Spleen (tissue), 11 donors: ENCODE measurements at regions not wholly inside any gene's neighbourhood (a gene's known extent, or its start where the extent isn't known, plus 50 kb on each side); places are given as distances from the start of the nearest gene placed in this dataset.
A peak's percentile ranks its signal among the peaks of the same experiment; 100 is the strongest.

Experiments
- DNase-seq: peaks from one replicate; pipeline ENCODE4 v3.0.0-alpha.2; 2020
- H3K27ac ChIP-seq, 8 donors: fragments of 200-600 bp; sonication (generic) in 7 of 8; 1 replicate in 4 of 8; 2 replicates in 4 of 8; pipeline versions ENCODE4 v1.5.0 to v1.8.0; 2016 to 2021; ENCODE audit warnings: inconsistent platforms in 4 of 8, mild to moderate bottlenecking in 4 of 8, moderate library complexity in 1 of 8
- H3K27me3 ChIP-seq, 7 donors: fragments of 200-600 bp; sonication (generic) in 6 of 7; replicated peaks in 1 of 7; 1 replicate in 4 of 7; 2 replicates in 3 of 7; pipeline versions ENCODE4 v1.5.0 to v1.8.0; 2016 to 2021; ENCODE audit warnings: inconsistent platforms in 3 of 7, mild to moderate bottlenecking in 1 of 7
- H3K36me3 ChIP-seq, 6 donors: fragments of 200-600 bp; sonication (generic) in 5 of 6; 1 replicate in 4 of 6; 2 replicates in 2 of 6; pipeline versions ENCODE4 v1.5.0 to v1.8.0; 2016 to 2021; ENCODE audit warnings: inconsistent platforms in 2 of 6
- H3K4me1 ChIP-seq, 6 donors: fragments of 200-600 bp; sonication (generic) in 5 of 6; 1 replicate in 3 of 6; 2 replicates in 3 of 6; pipeline versions ENCODE4 v1.5.0 to v1.8.0; 2016 to 2021; ENCODE audit warnings: inconsistent platforms in 3 of 6
- H3K4me3 ChIP-seq, 8 donors: fragments of 200-600 bp; sonication (generic) in 7 of 8; 1 replicate in 4 of 8; 2 replicates in 4 of 8; pipeline versions ENCODE4 v1.5.0 to v1.8.0; 2016 to 2021; ENCODE audit warnings: inconsistent platforms in 4 of 8, mild to moderate bottlenecking in 4 of 8, moderate library complexity in 2 of 8
- H3K9me3 ChIP-seq, 8 donors: fragments of 200-600 bp; sonication (generic) in 7 of 8; 1 replicate in 4 of 8; 2 replicates in 4 of 8; pipeline versions ENCODE4 v1.5.0 to v1.8.0; 2016 to 2021; ENCODE audit warnings: inconsistent platforms in 4 of 8
- CTCF ChIP-seq, 11 experiments: fragments of 200-600 bp in 7 of 11; fragments of 450-650 bp in 4 of 11; sonication (generic) in 4 of 11; IDR thresholded peaks in 8 of 11; conservative IDR thresholded peaks in 3 of 11; 1 replicate in 7 of 11; 2 replicates in 4 of 11; pipeline versions ENCODE4 v1.4.0 to v1.8.0; 2016 to 2021; ENCODE audit warnings: antibody characterized with exemption in 11 of 11, inconsistent platforms in 4 of 11, mild to moderate bottlenecking in 1 of 11
- POLR2A ChIP-seq, 3 donors: fragments of 450-650 bp; IDR thresholded peaks; one replicate each; pipeline ENCODE4 v1.5.1; 2017; ENCODE audit warnings: antibody characterized with exemption in 3 of 3, mild to moderate bottlenecking in 1 of 3
- POLR2AphosphoS5 ChIP-seq, 3 donors: sonication (generic); formaldehyde crosslinking; IDR thresholded peaks; one replicate each; pipeline ENCODE4 v1.5.1; 2017; ENCODE audit warnings: antibody characterized with exemption in 3 of 3
- WGBS, 5 donors: extraction: QIAGEN DNeasy Blood & Tissue Kit in 3 of 5; methylation state at CpG; one replicate each; pipeline versions ENCODE4 v1.1.5 to v1.1.7; 2013 to 2018; 5-methylcytosine and 5-hydroxymethylcytosine counted together
- intact Hi-C: fragments of 100-400 bp; cut with DNase I; formaldehyde crosslinking; loops from one replicate; pipeline ENCODE4 v1.15.0; 2023; ENCODE audit warnings: low total_unique reads
- donor health status: healthy with polysubstance abuse.
- donor health status: DM: no; HTN: no; CAD: no; lungs with moderate emphysema.
- donor health status: DM: no; HTN: no; CAD: no.
- donor health status: Bipolar disorder and iron deficiency.
- donor health status: healthy.
- donor health status: DM: no; HTN: no; CAD: no.
- donor health status: DM: yes; HTN: yes; CAD: no.

- no peak for TF ChIP-seq POLR2AphosphoS5 (IDR thresholded peaks at IDR 0.05)
- no peak for TF ChIP-seq CTCF (IDR thresholded peaks at IDR 0.05 in 8 of 11, conservative IDR thresholded peaks at IDR 0.05 in 3 of 11)
- no peak for TF ChIP-seq POLR2A (IDR thresholded peaks at IDR 0.05)
- Histone ChIP-seq H3K27ac (no peak overlapping the region), H3K36me3 (no peaks in the 10 kb centered on the region), H3K4me3 (no peak overlapping the region), H3K4me1 (no peaks in the 10 kb centered on the region), H3K9me3 (peaks cover 0 to 8% (median 0%) of the 10 kb centered on the region in 8 donors), H3K27me3 (no peaks in the 10 kb centered on the region)
- no peak for DNase-seq
- 68 to 78% (median 74%) methylated on average over 2 of the region's 2 CpGs for WGBS, 5 donors
- intact Hi-C loops, result no loop called here
Observed at GRCh38 chr2:78355967-78356366, 669.5 kb upstream of the REG3G start.

GRCh38 chr2:78383576-78383975, 641.9 kb upstream of the REG3G start:
- WGBS, 5 donors, result 48 to 67% (median 62%) methylated on average over 2 of the region's 2 CpGs

GRCh38 chr2:78397198-78397597, 628.3 kb upstream of the REG3G start:
- no peaks in the 10 kb centered on the region for H3K36me3 ChIP-seq
- no peaks in the 10 kb centered on the region for H3K4me1 ChIP-seq
- H3K27ac ChIP-seq, result no peak overlapping the region
- no peak overlapping the region for H3K4me3 ChIP-seq
- H3K27me3 ChIP-seq, result no peaks in the 10 kb centered on the region
- DNase-seq, result no peak
- 86 to 95% (median 92%) methylated on average over 5 to 6 of the region's 6 CpGs for WGBS, 5 donors
- intact Hi-C loops, result no loop called here
- TF ChIP-seq POLR2AphosphoS5 (IDR thresholded peaks at IDR 0.05) (no peak), POLR2A (IDR thresholded peaks at IDR 0.05) (no peak), CTCF (IDR thresholded peaks at IDR 0.05 in 8 of 11, conservative IDR thresholded peaks at IDR 0.05 in 3 of 11) (no peak)
- H3K9me3 ChIP-seq, result peaks cover 0 to 57% (median 27%) of the 10 kb centered on the region in 8 donors

More at GRCh38 chr2:78383576-78383975, 641.9 kb upstream of the REG3G start:
- intact Hi-C loops, result no loop called here
- Histone ChIP-seq H3K4me3 (no peak overlapping the region), H3K27ac (no peak overlapping the region), H3K9me3 (peaks cover 0 to 11% (median 0%) of the 10 kb centered on the region in 8 donors), H3K4me1 (no peaks in the 10 kb centered on the region), H3K27me3 (no peaks in the 10 kb centered on the region), H3K36me3 (no peaks in the 10 kb centered on the region)
- TF ChIP-seq CTCF (IDR thresholded peaks at IDR 0.05 in 8 of 11, conservative IDR thresholded peaks at IDR 0.05 in 3 of 11) (no peak), POLR2A (IDR thresholded peaks at IDR 0.05) (no peak), POLR2AphosphoS5 (IDR thresholded peaks at IDR 0.05) (no peak)
- no peak for DNase-seq

- no peaks in the 10 kb centered on the region for H3K27me3 ChIP-seq
- peaks cover 0 to 5% (median 0%) of the 10 kb centered on the region in 8 donors for H3K9me3 ChIP-seq
- intact Hi-C loops, result no loop called here
- H3K4me3 ChIP-seq, result no peak overlapping the region
- H3K36me3 ChIP-seq, result no peaks in the 10 kb centered on the region
- TF ChIP-seq POLR2A (IDR thresholded peaks at IDR 0.05), result no peak
- TF ChIP-seq CTCF (IDR thresholded peaks at IDR 0.05 in 8 of 11, conservative IDR thresholded peaks at IDR 0.05 in 3 of 11), result no peak
- TF ChIP-seq POLR2AphosphoS5 (IDR thresholded peaks at IDR 0.05), result no peak
- no peak overlapping the region for H3K27ac ChIP-seq
- 78 to 89% (median 85%) methylated on average over 3 to 7 of the region's 7 CpGs for WGBS, 5 donors
- DNase-seq, result peak; percentile 28
- no peaks in the 10 kb centered on the region for H3K4me1 ChIP-seq
Observed at GRCh38 chr2:78407960-78408794, 617.3 kb upstream of the REG3G start.
